Loucy (cell line): ENCODE measurements at regions not wholly inside any gene's neighbourhood (a gene's known extent, or its start where the extent isn't known, plus 50 kb on each side); places are given as distances from the start of the nearest gene placed in this dataset.

ENCODE experiments used
- H2AFZ ChIP-seq: fragments of 200-600 bp; sonication (generic); 2 replicates; pipeline ENCODE4 v1.6.0; 2016; ENCODE audit warnings: antibody characterized with exemption, mild to moderate bottlenecking, low read length, moderate library complexity
- H3F3A ChIP-seq: fragments of 200-600 bp; 2 replicates; pipeline ENCODE4 v1.6.0; 2016; ENCODE audit warnings: antibody characterized with exemption, low read depth, mild to moderate bottlenecking
- H3K27me3 ChIP-seq: fragments of 200-600 bp; sonication (generic); 2 replicates; pipeline ENCODE4 v1.6.1; 2014; ENCODE audit warnings: low read length, mild to moderate bottlenecking; ENCODE audit not compliant: insufficient read depth, poor library complexity, severe bottlenecking
- H3K36me3 ChIP-seq: fragments of 200-600 bp; sonication (generic); 2 replicates; pipeline ENCODE4 v1.6.1; 2016; ENCODE audit warnings: low read length; ENCODE audit not compliant: insufficient read depth
- H3K4me1 ChIP-seq: fragments of 200-600 bp; sonication (generic); 2 replicates; pipeline ENCODE4 v1.5.1; 2014; ENCODE audit warnings: low read length, mild to moderate bottlenecking; ENCODE audit not compliant: insufficient read depth, poor library complexity, severe bottlenecking
- H3K4me2 ChIP-seq: fragments of 200-600 bp; sonication (generic); 2 replicates; pipeline ENCODE4 v1.6.0; 2014; ENCODE audit warnings: antibody characterized with exemption, low read length, low read depth, mild to moderate bottlenecking; ENCODE audit not compliant: poor library complexity, severe bottlenecking
- H3K4me3 ChIP-seq: fragments of 200-600 bp; sonication (generic); 2 replicates; pipeline ENCODE4 v1.5.1; 2014; ENCODE audit warnings: low read length, mild to moderate bottlenecking, mixed read lengths; ENCODE audit not compliant: poor library complexity, severe bottlenecking
- H3K79me2 ChIP-seq: fragments of 200-600 bp; sonication (generic); 2 replicates; pipeline ENCODE4 v1.6.1; 2014; ENCODE audit warnings: low read length; ENCODE audit not compliant: insufficient read depth
- H3K9ac ChIP-seq: fragments of 200-600 bp; sonication (generic); 2 replicates; pipeline ENCODE4 v1.6.0; 2014; ENCODE audit warnings: mild to moderate bottlenecking, low read depth, low read length, moderate library complexity; ENCODE audit not compliant: poor library complexity, severe bottlenecking
- H3K9me2 ChIP-seq: fragments of 200-600 bp; sonication (generic); replicated peaks from 2 replicates; pipeline ENCODE4 v1.6.1; 2016; ENCODE audit warnings: low read depth, low read length, mixed read lengths
- H3K9me3 ChIP-seq: fragments of 200-600 bp; sonication (generic); 2 replicates; pipeline ENCODE4 v1.6.1; 2014; ENCODE audit warnings: mild to moderate bottlenecking, antibody characterized with exemption, low read length, low read depth; ENCODE audit not compliant: insufficient read depth
- H4K20me1 ChIP-seq: fragments of 200-600 bp; sonication (generic); 2 replicates; pipeline ENCODE4 v1.6.0; 2014; ENCODE audit warnings: antibody characterized with exemption, low read length, mild to moderate bottlenecking; ENCODE audit not compliant: insufficient read depth, poor library complexity, severe bottlenecking
- EZH2phosphoT487 ChIP-seq: fragments of 200-600 bp; IDR thresholded peaks from 2 replicates; pipeline ENCODE4 v1.6.1; 2018; ENCODE audit warnings: antibody characterized with exemption, mild to moderate bottlenecking, moderate library complexity, borderline replicate concordance
- TF ChIP-seq, protein P1 (sequence below): fragments of 200-600 bp; sonication (generic); conservative IDR thresholded peaks from 2 replicates; pipeline ENCODE4 v1.5.1; 2014; ENCODE audit warnings: mild to moderate bottlenecking, antibody characterized with exemption, low read length

DNA sequence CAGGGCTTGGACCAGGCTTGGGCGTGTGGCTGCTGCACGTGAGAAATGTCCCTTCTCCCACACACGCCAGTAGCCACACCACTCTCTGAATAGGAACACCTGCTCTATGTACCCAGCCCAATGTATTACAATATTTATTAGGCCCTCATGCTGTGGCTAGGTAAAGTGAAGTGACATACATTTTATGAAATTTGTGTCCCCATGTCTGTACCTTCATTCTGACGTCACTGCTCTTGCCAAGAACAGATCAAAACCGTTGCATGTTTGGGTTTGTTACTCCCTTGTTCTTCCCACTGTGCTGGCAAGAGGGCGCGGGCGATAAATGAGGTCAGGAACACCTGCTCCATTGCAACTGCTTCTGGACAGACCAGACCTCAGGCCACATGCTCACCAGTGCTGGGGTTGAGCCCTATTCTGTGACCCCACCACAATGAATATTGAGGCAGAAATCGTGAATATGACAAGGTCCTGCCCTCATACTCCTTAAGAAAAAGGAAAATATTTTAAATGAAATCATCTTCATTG, 436.4 kb upstream of the SALL3 start:
- Histone ChIP-seq H3K9ac (no peak overlapping the region), H3K9me3 (peaks cover 13% of the 10 kb centered on the region; the same call in 1 of the 2 replicates), H2AFZ (no peak overlapping the region), H3K36me3 (no peaks in the 10 kb centered on the region), H3K4me2 (no peak overlapping the region), H3K9me2 (no peaks in the 10 kb centered on the region), H3K79me2 (no peaks in the 10 kb centered on the region), H3K4me3 (no peak overlapping the region), H4K20me1 (no peaks in the 10 kb centered on the region), H3K4me1 (no peaks in the 10 kb centered on the region), H3K27me3 (no peaks in the 10 kb centered on the region), H3F3A (no peaks in the 10 kb centered on the region)
- TF ChIP-seq, protein P1, sequence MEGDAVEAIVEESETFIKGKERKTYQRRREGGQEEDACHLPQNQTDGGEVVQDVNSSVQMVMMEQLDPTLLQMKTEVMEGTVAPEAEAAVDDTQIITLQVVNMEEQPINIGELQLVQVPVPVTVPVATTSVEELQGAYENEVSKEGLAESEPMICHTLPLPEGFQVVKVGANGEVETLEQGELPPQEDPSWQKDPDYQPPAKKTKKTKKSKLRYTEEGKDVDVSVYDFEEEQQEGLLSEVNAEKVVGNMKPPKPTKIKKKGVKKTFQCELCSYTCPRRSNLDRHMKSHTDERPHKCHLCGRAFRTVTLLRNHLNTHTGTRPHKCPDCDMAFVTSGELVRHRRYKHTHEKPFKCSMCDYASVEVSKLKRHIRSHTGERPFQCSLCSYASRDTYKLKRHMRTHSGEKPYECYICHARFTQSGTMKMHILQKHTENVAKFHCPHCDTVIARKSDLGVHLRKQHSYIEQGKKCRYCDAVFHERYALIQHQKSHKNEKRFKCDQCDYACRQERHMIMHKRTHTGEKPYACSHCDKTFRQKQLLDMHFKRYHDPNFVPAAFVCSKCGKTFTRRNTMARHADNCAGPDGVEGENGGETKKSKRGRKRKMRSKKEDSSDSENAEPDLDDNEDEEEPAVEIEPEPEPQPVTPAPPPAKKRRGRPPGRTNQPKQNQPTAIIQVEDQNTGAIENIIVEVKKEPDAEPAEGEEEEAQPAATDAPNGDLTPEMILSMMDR: no peak
- TF ChIP-seq EZH2phosphoT487: no peak

DNA sequence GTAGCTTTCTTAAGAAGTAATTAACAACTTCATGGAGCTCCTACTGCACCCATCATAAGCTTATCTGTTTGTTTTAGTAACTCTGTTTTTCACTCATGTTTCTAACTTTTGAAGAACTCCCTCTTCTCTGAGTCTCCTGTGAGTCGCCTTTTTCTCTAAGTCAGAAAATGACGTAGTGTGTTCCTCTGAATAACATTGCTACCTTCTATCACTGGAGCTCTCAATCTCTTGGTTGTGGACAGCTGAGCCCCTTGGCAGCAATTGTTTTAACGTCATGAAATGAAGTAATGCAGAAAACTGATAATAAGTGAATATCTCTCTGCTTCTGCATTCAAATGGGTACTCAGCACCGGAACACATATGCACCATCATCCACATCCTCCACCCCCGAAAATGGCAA, 433.3 kb upstream of the SALL3 start:
- Histone ChIP-seq H3K79me2 (no peaks in the 10 kb centered on the region), H3K9me2 (no peaks in the 10 kb centered on the region)

DNA sequence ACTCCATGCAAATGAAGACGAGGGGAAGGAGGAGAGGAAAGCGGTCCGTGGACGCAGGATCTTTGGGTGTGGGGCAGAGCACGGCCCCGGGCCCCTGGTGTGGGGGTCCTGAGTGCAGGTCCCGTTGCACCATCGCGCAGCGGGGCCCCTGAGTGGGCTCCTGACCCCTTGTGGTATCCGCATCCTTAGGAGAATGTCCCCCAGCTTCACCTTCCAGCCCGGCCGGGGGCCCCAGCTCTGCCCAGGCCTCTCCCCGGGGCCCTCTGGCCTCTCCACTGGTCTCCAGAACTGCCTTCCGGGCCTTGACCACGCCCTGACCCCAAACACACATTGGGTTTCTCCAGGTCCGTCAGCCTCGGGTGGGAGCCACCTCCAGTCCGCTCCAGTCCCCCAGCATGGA, 431.8 kb upstream of the SALL3 start:
- Histone ChIP-seq H3K9me2 (no peaks in the 10 kb centered on the region), H3K27me3 (no peaks in the 10 kb centered on the region), H3K36me3 (no peaks in the 10 kb centered on the region), H3K4me2 (no peak overlapping the region), H4K20me1 (no peaks in the 10 kb centered on the region), H3K9ac (no peak overlapping the region), H3F3A (no peaks in the 10 kb centered on the region), H2AFZ (no peak overlapping the region), H3K4me3 (no peak overlapping the region), H3K4me1 (no peaks in the 10 kb centered on the region), H3K79me2 (no peaks in the 10 kb centered on the region), H3K9me3 (peaks cover 15% of the 10 kb centered on the region; the same call in 1 of the 2 replicates)
- TF ChIP-seq, protein P1: no peak
- no peak for TF ChIP-seq EZH2phosphoT487

More for the DNA sequence above, 433.3 kb upstream of the SALL3 start:
- Histone ChIP-seq H3K4me3 (no peak overlapping the region), H3F3A (no peaks in the 10 kb centered on the region), H3K4me1 (no peaks in the 10 kb centered on the region), H3K36me3 (no peaks in the 10 kb centered on the region), H3K27me3 (no peaks in the 10 kb centered on the region), H3K9ac (no peak overlapping the region), H3K4me2 (no peak overlapping the region), H2AFZ (no peak overlapping the region), H4K20me1 (no peaks in the 10 kb centered on the region), H3K9me3 (peaks cover 15% of the 10 kb centered on the region; the same call in 1 of the 2 replicates)
- no peak for TF ChIP-seq EZH2phosphoT487
- TF ChIP-seq, protein P1: no peak
